H9 (cell line): ENCODE measurements at regions not wholly inside any gene's neighbourhood (a gene's known extent, or its start where the extent isn't known, plus 50 kb on each side); places are given as distances from the start of the nearest gene placed in this dataset.

ENCODE experiments used
- DNase-seq: peaks from one replicate; pipeline ENCODE4 v3.0.0-alpha.2; 2017
- H2AFZ ChIP-seq: one replicate; pipeline ENCODE4 v1.6.1; 2013; ENCODE audit warnings: mild to moderate bottlenecking, low read length, control low read depth, moderate library complexity
- H2AK5ac ChIP-seq: 2 replicates; pipeline ENCODE4 v1.6.1; 2013; ENCODE audit warnings: low read length, control low read depth, mixed read lengths; ENCODE audit not compliant: insufficient read length
- H2BK120ac ChIP-seq: one replicate; pipeline ENCODE4 v1.6.1; 2013; ENCODE audit warnings: low read depth, mild to moderate bottlenecking, low read length, control low read depth, inconsistent platforms; ENCODE audit not compliant: poor library complexity, severe bottlenecking
- H2BK12ac ChIP-seq: 2 replicates; pipeline ENCODE4 v1.6.1; 2013; ENCODE audit warnings: low read length, control low read depth, mixed read lengths, low read depth; ENCODE audit not compliant: insufficient read length
- H2BK15ac ChIP-seq: 2 replicates; pipeline ENCODE4 v1.6.1; 2013; ENCODE audit warnings: low read depth, low read length, control low read depth
- H2BK20ac ChIP-seq: one replicate; pipeline ENCODE4 v1.6.1; 2013; ENCODE audit warnings: low read depth, mild to moderate bottlenecking, low read length, control low read depth, inconsistent platforms; ENCODE audit not compliant: poor library complexity, severe bottlenecking
- H2BK5ac ChIP-seq: 2 replicates; pipeline ENCODE4 v1.6.1; 2013; ENCODE audit warnings: low read length, control low read depth, mixed read lengths; ENCODE audit not compliant: insufficient read length
- H3K14ac ChIP-seq: 2 replicates; pipeline ENCODE4 v1.6.1; 2013; ENCODE audit warnings: low read length, control low read depth; ENCODE audit not compliant: insufficient read depth
- H3K18ac ChIP-seq: 2 replicates; pipeline ENCODE4 v1.6.1; 2013; ENCODE audit warnings: low read depth, mild to moderate bottlenecking, mixed read lengths, low read length, control low read depth; ENCODE audit not compliant: insufficient read length
- H3K23ac ChIP-seq: 2 replicates; pipeline ENCODE4 v1.6.1; 2013; ENCODE audit warnings: low read length, control low read depth, mixed read lengths, low read depth; ENCODE audit not compliant: insufficient read length
- H3K23me2 ChIP-seq: 2 replicates; pipeline ENCODE4 v1.6.1; 2013; ENCODE audit warnings: low read depth, mild to moderate bottlenecking, mixed read lengths, low read length, control low read depth; ENCODE audit not compliant: insufficient read length, poor library complexity, severe bottlenecking
- H3K27ac ChIP-seq: 2 replicates; pipeline ENCODE4 v1.5.1; 2013; ENCODE audit warnings: low read length, control low read depth, mixed read lengths, low read depth; ENCODE audit not compliant: insufficient read length
- H3K27me3 ChIP-seq: 2 replicates; pipeline ENCODE4 v1.6.1; 2013; ENCODE audit warnings: low read length, control low read depth, inconsistent platforms; ENCODE audit not compliant: insufficient read depth
- H3K4ac ChIP-seq: 2 replicates; pipeline ENCODE4 v1.6.1; 2013; ENCODE audit warnings: low read depth, mild to moderate bottlenecking, control low read depth, inconsistent platforms, low read length, moderate library complexity
- H3K4me1 ChIP-seq: 2 replicates; pipeline ENCODE4 v1.6.1; 2013; ENCODE audit warnings: low read length, control low read depth, inconsistent platforms; ENCODE audit not compliant: insufficient read depth
- H3K4me2 ChIP-seq: 2 replicates; pipeline ENCODE4 v1.6.1; 2013; ENCODE audit warnings: low read length, control low read depth, mixed read lengths; ENCODE audit not compliant: insufficient read length, insufficient read depth
- H3K56ac ChIP-seq: 2 replicates; pipeline ENCODE4 v1.6.1; 2013; ENCODE audit warnings: low read depth, mild to moderate bottlenecking, mixed read lengths, low read length, control low read depth; ENCODE audit not compliant: insufficient read length
- H3K79me1 ChIP-seq: 2 replicates; pipeline ENCODE4 v1.6.1; 2013; ENCODE audit warnings: low read depth, mild to moderate bottlenecking, moderate library complexity, low read length, control low read depth, inconsistent platforms; ENCODE audit not compliant: insufficient read depth, poor library complexity, severe bottlenecking
- H3K79me2 ChIP-seq: 2 replicates; pipeline ENCODE4 v1.6.1; 2013; ENCODE audit warnings: low read length, control low read depth, inconsistent platforms; ENCODE audit not compliant: insufficient read depth
- H3K9ac ChIP-seq: 2 replicates; pipeline ENCODE4 v1.6.1; 2013; ENCODE audit warnings: low read length, control low read depth, mixed read lengths; ENCODE audit not compliant: insufficient read length; ENCODE audit errors: extremely low read depth
- H3K9me3 ChIP-seq: one replicate; pipeline ENCODE4 v1.6.1; 2013; ENCODE audit warnings: low read depth, low read length, inconsistent platforms; ENCODE audit not compliant: control insufficient read depth
- H3T11ph ChIP-seq: one replicate; pipeline ENCODE4 v1.6.1; 2013; ENCODE audit warnings: mild to moderate bottlenecking, low read length, control low read depth, inconsistent platforms
- H4K20me1 ChIP-seq: one replicate; pipeline ENCODE4 v1.6.1; 2013; ENCODE audit not compliant: control insufficient read depth, insufficient read length, insufficient read depth
- H4K5ac ChIP-seq: 2 replicates; pipeline ENCODE4 v1.6.1; 2013; ENCODE audit warnings: low read depth, mild to moderate bottlenecking, mixed read lengths, low read length, control low read depth; ENCODE audit not compliant: insufficient read length
- H4K8ac ChIP-seq: replicated peaks from 2 replicates; pipeline ENCODE4 v1.6.1; 2013; ENCODE audit warnings: low read length, control low read depth, mixed read lengths, low read depth; ENCODE audit not compliant: insufficient read length
- H4K91ac ChIP-seq: 2 replicates; pipeline ENCODE4 v1.6.1; 2013; ENCODE audit warnings: low read depth, mild to moderate bottlenecking, moderate library complexity, mixed read lengths, low read length, control low read depth; ENCODE audit not compliant: insufficient read length
- H3K27ac Mint-ChIP-seq, 3 experiments: 2 replicates in 2 of 3; 3 replicates in 1 of 3; pipeline ENCODE4 v1.8.0; 2020 to 2021; ENCODE audit warnings: mixed read lengths in 3 of 3, mild to moderate bottlenecking in 1 of 3, moderate library complexity in 1 of 3
- H3K27me3 Mint-ChIP-seq: 2 replicates; pipeline ENCODE4 v1.8.0; 2021; ENCODE audit warnings: low read depth, mild to moderate bottlenecking, moderate library complexity, mixed read lengths
- H3K36me3 Mint-ChIP-seq, 3 experiments: 2 replicates in 2 of 3; 3 replicates in 1 of 3; pipeline ENCODE4 v1.8.0; 2020 to 2021; ENCODE audit warnings: low read depth in 3 of 3, mixed read lengths in 3 of 3; ENCODE audit not compliant: insufficient read depth in 1 of 3
- H3K4me1 Mint-ChIP-seq, 2 experiments: 2 replicates each; pipeline ENCODE4 v1.8.0; 2020; ENCODE audit warnings: mixed read lengths in 2 of 2
- H3K4me3 Mint-ChIP-seq, 2 experiments: 2 replicates in 1 of 2; 3 replicates in 1 of 2; pipeline ENCODE4 v1.8.0; 2020 to 2021; ENCODE audit warnings: mild to moderate bottlenecking in 2 of 2, mixed read lengths in 2 of 2, moderate library complexity in 1 of 2
- H3K9me3 Mint-ChIP-seq, 2 experiments: 2 replicates in 1 of 2; 3 replicates in 1 of 2; pipeline ENCODE4 v1.8.0; 2020; ENCODE audit warnings: mild to moderate bottlenecking in 2 of 2, mixed read lengths in 2 of 2, moderate library complexity in 1 of 2
- CTCF ChIP-seq: fragments of 200-600 bp; sonication (generic); conservative IDR thresholded peaks from 3 replicates; pipeline ENCODE4 v1.8.0; 2021; ENCODE audit warnings: antibody characterized with exemption, mild to moderate bottlenecking

GRCh38 chr3:59261009-59261408, 211.2 kb upstream of the CFAP20DC start:
- Histone ChIP-seq H2BK5ac (no peak overlapping the region), H2BK20ac (no peak overlapping the region), H3K4me2 (no peak overlapping the region), H2BK15ac (no peak overlapping the region), H3K23ac (no peak overlapping the region), H2BK120ac (no peak overlapping the region), H3T11ph (no peak overlapping the region), H3K4ac (no peak overlapping the region), H3K4me1 (no peaks in the 10 kb centered on the region), H3K18ac (no peak overlapping the region), H3K23me2 (no peaks in the 10 kb centered on the region), H3K9ac (no peak overlapping the region), H4K20me1 (no peaks in the 10 kb centered on the region), H2AK5ac (no peak overlapping the region), H2AFZ (no peak overlapping the region), H3K56ac (no peak overlapping the region), H3K27ac (no peak overlapping the region), H3K27me3 (no peaks in the 10 kb centered on the region), H2BK12ac (no peak overlapping the region), H3K14ac (no peak overlapping the region), H4K5ac (no peak overlapping the region), H3K79me2 (no peaks in the 10 kb centered on the region), H4K8ac (no peak overlapping the region), H3K9me3 (no peaks in the 10 kb centered on the region), H3K79me1 (no peaks in the 10 kb centered on the region), H4K91ac (no peak overlapping the region)
- H3K27me3 Mint-ChIP-seq, result peaks cover 2% of the 10 kb centered on the region; the same call in 1 of the 2 replicates
- H3K4me3 Mint-ChIP-seq, result no peak overlapping the region
- peaks cover 0 to 5% of the 10 kb centered on the region in 2 experiments; a peak in 2 of 4 replicates for H3K4me1 Mint-ChIP-seq
- H3K27ac Mint-ChIP-seq, result no peak overlapping the region
- H3K9me3 Mint-ChIP-seq, result peaks cover 4 to 5% of the 10 kb centered on the region in 2 experiments; a peak in 4 of 5 replicates
- DNase-seq, result no peak
- TF ChIP-seq CTCF, result no peak
- peaks cover 0 to 7% (median 1%) of the 10 kb centered on the region in 3 experiments; a peak in 3 of 7 replicates for H3K36me3 Mint-ChIP-seq
